HepG2 (cell line): ENCODE measurements at regions not wholly inside any gene's neighbourhood (a gene's known extent, or its start where the extent isn't known, plus 50 kb on each side); places are given as distances from the start of the nearest gene placed in this dataset.
"Not testable (repeated sequence)": the region's sequence is repeated elsewhere in the genome, so short reads cannot be mapped to it uniquely, and the experiment has no call there.

Experiments
- CCAR2 ChIP-seq: fragments of 200-400 bp; formaldehyde crosslinking; optimal IDR thresholded peaks from 2 replicates; pipeline ENCODE3; 2018; ENCODE audit warnings: low read depth, mild to moderate bottlenecking, low read length, moderate library complexity
- GABPA ChIP-seq, 2 experiments: IDR thresholded peaks; 2 replicates each; pipeline ENCODE4 v1.6.1; 2011 to 2016; ENCODE audit warnings: low read depth in 2 of 2, low read length in 1 of 2, missing biosample characterization in 1 of 2, missing genetic modification characterization in 1 of 2
- JUN ChIP-seq: sonication (generic); formaldehyde crosslinking; IDR thresholded peaks from 2 replicates; pipeline ENCODE4 v1.4.0; 2020; ENCODE audit warnings: mild to moderate bottlenecking, missing genetic modification reagents
- MTF1 ChIP-seq: sonication (generic); formaldehyde crosslinking; IDR thresholded peaks from 2 replicates; pipeline ENCODE4 v1.5.0; 2020; ENCODE audit warnings: missing genetic modification reagents
- NBN ChIP-seq: fragments of 450-650 bp; conservative IDR thresholded peaks from 2 replicates; pipeline ENCODE4 v1.6.1; 2017
- ZNF501 ChIP-seq: sonication (generic); formaldehyde crosslinking; IDR thresholded peaks from 2 replicates; pipeline ENCODE4 v1.5.1; 2020; ENCODE audit warnings: mild to moderate bottlenecking, moderate library complexity, missing genetic modification reagents
- TF ChIP-seq, protein P1 (sequence below): sonication (generic); formaldehyde crosslinking; IDR thresholded peaks from 2 replicates; pipeline ENCODE4 v1.8.1; 2023; ENCODE audit warnings: mild to moderate bottlenecking, missing genetic modification reagents, borderline replicate concordance

DNA sequence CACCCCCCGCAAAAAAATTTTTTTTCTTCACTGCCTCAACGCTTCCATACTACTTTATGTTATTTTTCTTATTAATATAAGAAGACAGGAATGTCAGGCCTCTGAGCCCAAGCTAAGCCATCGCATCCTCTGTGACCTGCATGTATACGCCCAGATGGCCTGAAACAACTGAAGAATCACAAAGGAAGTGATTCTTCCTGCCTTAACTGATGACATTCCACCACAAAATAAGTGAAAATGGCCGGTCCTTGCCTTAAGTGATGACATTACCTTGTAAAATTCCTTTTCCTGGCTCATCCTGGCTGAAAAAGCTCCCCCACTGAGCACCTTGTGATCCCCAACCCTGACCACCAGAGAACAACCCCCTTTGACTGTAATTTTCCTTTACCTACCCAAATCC lies 258.7 kb upstream of the KCND2 start:
- TF ChIP-seq, protein P1, sequence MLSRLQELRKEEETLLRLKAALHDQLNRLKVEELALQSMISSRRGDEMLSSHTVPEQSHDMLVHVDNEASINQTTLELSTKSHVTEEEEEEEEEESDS (CRISPR knock-in tag): not testable (repeated sequence)
- not testable (repeated sequence) for TF ChIP-seq ZNF501; NBN; JUN (CRISPR knock-in tag); GABPA (IDR thresholded peaks at IDR 0.05; ENCODE audit: low read depth, low read length); GABPA (CRISPR knock-in tag; IDR thresholded peaks at IDR 0.05; ENCODE audit: low read depth); MTF1 (CRISPR knock-in tag); CCAR2
